Uterus (tissue), 2 donors: ENCODE measurements at regions not wholly inside any gene's neighbourhood (a gene's known extent, or its start where the extent isn't known, plus 50 kb on each side); places are given as distances from the start of the nearest gene placed in this dataset.

Experiments used
- POLR2A ChIP-seq, 2 donors: fragments of 450-650 bp; IDR thresholded peaks; one replicate each; pipeline ENCODE4 v1.6.1; 2016; ENCODE audit warnings: antibody characterized with exemption in 2 of 2, mild to moderate bottlenecking in 1 of 2, moderate library complexity in 1 of 2
- TF ChIP-seq, protein P1 (sequence below), 4 experiments: fragments of 200-600 bp in 2 of 4; fragments of 450-650 bp in 2 of 4; sonication (generic) in 2 of 4; IDR thresholded peaks; one replicate each; pipeline ENCODE4 v1.5.1; 2016 to 2019; ENCODE audit warnings: antibody characterized with exemption in 4 of 4, mild to moderate bottlenecking in 2 of 4, moderate library complexity in 1 of 4

DNA sequence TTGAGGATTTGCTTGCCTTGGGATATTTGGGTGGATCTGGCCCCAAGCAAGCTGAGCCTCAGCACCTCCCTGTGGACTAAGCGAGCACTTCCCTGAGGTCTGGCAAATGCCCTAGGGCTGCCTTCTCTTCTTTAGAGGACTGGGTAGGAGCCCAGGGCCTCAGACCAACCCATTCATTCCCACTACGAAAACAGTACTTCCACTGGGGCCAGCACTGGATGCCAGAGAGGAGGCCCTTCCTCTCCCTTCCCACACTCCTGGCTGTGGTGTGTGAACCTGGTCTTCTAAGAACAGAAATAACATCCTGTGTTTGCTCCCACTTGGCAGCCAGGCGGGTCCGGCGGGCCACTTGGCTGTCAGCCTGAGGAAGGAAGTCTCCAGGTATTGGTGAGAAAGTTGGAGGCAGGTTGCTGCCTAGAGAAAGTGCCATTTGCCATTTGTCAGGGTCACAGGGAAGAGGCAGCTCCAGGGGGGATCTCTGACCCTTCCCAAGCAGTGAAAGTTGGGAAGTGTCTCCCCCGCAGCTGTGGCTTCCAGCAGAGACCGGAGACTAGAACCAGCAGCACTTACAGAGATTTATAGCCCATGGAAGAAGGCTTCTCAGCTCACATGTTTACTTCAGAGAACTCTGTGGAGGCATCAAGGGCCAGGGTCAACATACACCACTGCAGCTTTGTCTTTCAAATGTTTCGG lies 323.5 kb downstream of the SIPA1L2 start:
- TF ChIP-seq, protein P1, sequence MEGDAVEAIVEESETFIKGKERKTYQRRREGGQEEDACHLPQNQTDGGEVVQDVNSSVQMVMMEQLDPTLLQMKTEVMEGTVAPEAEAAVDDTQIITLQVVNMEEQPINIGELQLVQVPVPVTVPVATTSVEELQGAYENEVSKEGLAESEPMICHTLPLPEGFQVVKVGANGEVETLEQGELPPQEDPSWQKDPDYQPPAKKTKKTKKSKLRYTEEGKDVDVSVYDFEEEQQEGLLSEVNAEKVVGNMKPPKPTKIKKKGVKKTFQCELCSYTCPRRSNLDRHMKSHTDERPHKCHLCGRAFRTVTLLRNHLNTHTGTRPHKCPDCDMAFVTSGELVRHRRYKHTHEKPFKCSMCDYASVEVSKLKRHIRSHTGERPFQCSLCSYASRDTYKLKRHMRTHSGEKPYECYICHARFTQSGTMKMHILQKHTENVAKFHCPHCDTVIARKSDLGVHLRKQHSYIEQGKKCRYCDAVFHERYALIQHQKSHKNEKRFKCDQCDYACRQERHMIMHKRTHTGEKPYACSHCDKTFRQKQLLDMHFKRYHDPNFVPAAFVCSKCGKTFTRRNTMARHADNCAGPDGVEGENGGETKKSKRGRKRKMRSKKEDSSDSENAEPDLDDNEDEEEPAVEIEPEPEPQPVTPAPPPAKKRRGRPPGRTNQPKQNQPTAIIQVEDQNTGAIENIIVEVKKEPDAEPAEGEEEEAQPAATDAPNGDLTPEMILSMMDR (IDR thresholded peaks at IDR 0.05): no peak
- no peak for TF ChIP-seq POLR2A (IDR thresholded peaks at IDR 0.05)
